Gastrocnemius medialis (tissue), 4 donors: ENCODE measurements at regions not wholly inside any gene's neighbourhood (a gene's known extent, or its start where the extent isn't known, plus 50 kb on each side); places are given as distances from the start of the nearest gene placed in this dataset.

Source experiments
- ATAC-seq, 2 donors: fragments of 150-250 bp; one replicate each; pipeline ENCODE4 v1.9.1; 2016
- DNase-seq, 2 donors: peaks; one replicate each; pipeline ENCODE4 v3.0.0-alpha.2; 2019
- H3K27ac ChIP-seq, 4 donors: fragments of 200-600 bp; sonication (generic); 1 replicate in 1 of 4; 2 replicates in 3 of 4; pipeline ENCODE4 v1.5.1; 2016 to 2018; ENCODE audit warnings: mild to moderate bottlenecking in 2 of 4, moderate library complexity in 1 of 4
- H3K27me3 ChIP-seq, 3 donors: fragments of 200-600 bp; sonication (generic) in 2 of 3; 1 replicate in 1 of 3; 2 replicates in 2 of 3; pipeline versions ENCODE4 v1.5.1 to v1.6.0; 2016 to 2019; ENCODE audit warnings: mild to moderate bottlenecking in 1 of 3, moderate library complexity in 1 of 3
- H3K36me3 ChIP-seq, 2 donors: fragments of 200-600 bp; sonication (generic) in 1 of 2; one replicate each; pipeline ENCODE4 v1.5.1; 2017 to 2018
- H3K4me1 ChIP-seq, 2 donors: fragments of 200-600 bp; sonication (generic) in 1 of 2; one replicate each; pipeline ENCODE4 v1.5.1; 2016 to 2017; ENCODE audit warnings: mild to moderate bottlenecking in 2 of 2
- H3K4me3 ChIP-seq, 4 donors: fragments of 200-600 bp; sonication (generic) in 3 of 4; 1 replicate in 1 of 4; 2 replicates in 3 of 4; pipeline ENCODE4 v1.5.1; 2016 to 2019; ENCODE audit warnings: mild to moderate bottlenecking in 2 of 4
- H3K9me3 ChIP-seq, 3 donors: fragments of 200-600 bp; sonication (generic) in 2 of 3; 1 replicate in 1 of 3; 2 replicates in 2 of 3; pipeline ENCODE4 v1.5.1; 2016 to 2019
- CTCF ChIP-seq, 5 experiments: fragments of 450-650 bp in 3 of 5; fragments of 200-600 bp in 2 of 5; sonication (generic) in 2 of 5; IDR thresholded peaks in 4 of 5; conservative IDR thresholded peaks in 1 of 5; 1 replicate in 4 of 5; 2 replicates in 1 of 5; pipeline ENCODE4 v1.5.1; 2016 to 2019; ENCODE audit warnings: antibody characterized with exemption in 5 of 5, mild to moderate bottlenecking in 3 of 5, moderate library complexity in 3 of 5
- POLR2A ChIP-seq, 2 donors: fragments of 450-650 bp; IDR thresholded peaks; one replicate each; pipeline ENCODE4 v1.6.1; 2017; ENCODE audit warnings: antibody characterized with exemption in 2 of 2, mild to moderate bottlenecking in 2 of 2, moderate library complexity in 2 of 2
- in situ Hi-C, 4 donors: fragments of 200-750 bp; cut with MboI; loops; one replicate each; pipeline versions ENCODE4 v1.15.0 to v1.8.0; 2017; ENCODE audit warnings: low sequenced_read_pairs in 4 of 4
- intact Hi-C: fragments of 100-400 bp; cut with DNase I; formaldehyde crosslinking; loops from one replicate; pipeline ENCODE4 v1.15.1; 2023; ENCODE audit warnings: low total_unique reads

DNA sequence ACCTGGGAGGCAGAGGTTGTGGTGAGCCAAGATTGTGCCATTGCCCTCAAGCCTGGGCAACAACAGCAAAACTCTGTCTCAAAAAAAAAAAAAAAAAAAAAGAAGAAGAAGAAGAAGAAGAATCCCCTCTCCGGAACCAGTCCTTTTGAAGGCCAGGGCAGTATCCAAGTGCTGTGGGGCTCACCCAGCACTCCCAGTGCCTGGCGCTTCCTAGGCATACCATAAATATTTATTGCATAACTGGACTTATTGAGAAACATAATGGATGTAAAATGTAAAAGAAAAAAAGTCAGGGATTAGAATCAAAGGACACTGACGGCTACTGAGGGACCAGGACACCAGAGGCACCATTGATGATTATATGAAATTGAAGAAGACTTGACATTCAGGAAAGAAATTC lies 162.1 kb upstream of the KIT start:
- DNase-seq (no peak), ATAC-seq (no peak)
- intact Hi-C loops (no loop called here), in situ Hi-C loops (no loop called here)
- Histone ChIP-seq H3K4me3 (no peak overlapping the region), H3K27ac (no peak overlapping the region), H3K4me1 (no peaks in the 10 kb centered on the region), H3K9me3 (no peaks in the 10 kb centered on the region), H3K27me3 (no peaks in the 10 kb centered on the region), H3K36me3 (no peaks in the 10 kb centered on the region)
- TF ChIP-seq POLR2A (IDR thresholded peaks at IDR 0.05) (no peak), CTCF (IDR thresholded peaks at IDR 0.05 in 4 of 5, conservative IDR thresholded peaks at IDR 0.05 in 1 of 5) (no peak)

GRCh38 chr4:54496412-54496811 lies 161.3 kb upstream of the KIT start:
- H3K36me3 ChIP-seq, result no peaks in the 10 kb centered on the region
- H3K4me1 ChIP-seq, result no peaks in the 10 kb centered on the region
- in situ Hi-C loops, result no loop called here
- H3K4me3 ChIP-seq, result no peak overlapping the region
- H3K9me3 ChIP-seq, result no peaks in the 10 kb centered on the region
- intact Hi-C loops, result no loop called here
- ATAC-seq (no peak), DNase-seq (no peak)
- TF ChIP-seq CTCF (IDR thresholded peaks at IDR 0.05 in 4 of 5, conservative IDR thresholded peaks at IDR 0.05 in 1 of 5) (no peak), POLR2A (IDR thresholded peaks at IDR 0.05) (no peak)
- no peaks in the 10 kb centered on the region for H3K27me3 ChIP-seq
- H3K27ac ChIP-seq, result no peak overlapping the region

DNA sequence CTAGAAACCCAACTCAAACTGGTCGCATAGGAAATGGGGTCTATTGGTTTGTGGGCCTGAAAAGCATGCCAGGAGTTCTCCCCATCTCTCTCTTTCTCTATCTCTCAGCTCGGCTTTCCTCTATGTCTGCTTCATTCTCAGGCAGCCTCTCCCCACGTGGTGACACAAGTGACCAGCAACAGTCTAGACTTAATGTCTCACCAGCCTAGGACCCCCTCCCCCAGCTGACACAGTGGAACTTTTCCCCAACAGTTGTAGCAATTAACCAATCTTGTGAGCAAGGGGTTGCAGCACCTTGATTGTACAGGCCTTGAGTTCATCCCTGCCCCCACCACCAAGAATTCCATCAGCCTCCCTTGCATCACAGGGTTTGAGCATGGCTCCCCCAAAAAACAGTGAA lies 159.8 kb upstream of the KIT start:
- Histone ChIP-seq H3K4me3 (no peak overlapping the region), H3K9me3 (no peaks in the 10 kb centered on the region), H3K27me3 (no peaks in the 10 kb centered on the region), H3K36me3 (no peaks in the 10 kb centered on the region), H3K4me1 (no peaks in the 10 kb centered on the region), H3K27ac (no peak overlapping the region)
- DNase-seq, result no peak
- no peak for ATAC-seq
- intact Hi-C loops (no loop called here), in situ Hi-C loops (no loop called here)
- TF ChIP-seq CTCF (IDR thresholded peaks at IDR 0.05 in 4 of 5, conservative IDR thresholded peaks at IDR 0.05 in 1 of 5) (no peak), POLR2A (IDR thresholded peaks at IDR 0.05) (no peak)

DNA sequence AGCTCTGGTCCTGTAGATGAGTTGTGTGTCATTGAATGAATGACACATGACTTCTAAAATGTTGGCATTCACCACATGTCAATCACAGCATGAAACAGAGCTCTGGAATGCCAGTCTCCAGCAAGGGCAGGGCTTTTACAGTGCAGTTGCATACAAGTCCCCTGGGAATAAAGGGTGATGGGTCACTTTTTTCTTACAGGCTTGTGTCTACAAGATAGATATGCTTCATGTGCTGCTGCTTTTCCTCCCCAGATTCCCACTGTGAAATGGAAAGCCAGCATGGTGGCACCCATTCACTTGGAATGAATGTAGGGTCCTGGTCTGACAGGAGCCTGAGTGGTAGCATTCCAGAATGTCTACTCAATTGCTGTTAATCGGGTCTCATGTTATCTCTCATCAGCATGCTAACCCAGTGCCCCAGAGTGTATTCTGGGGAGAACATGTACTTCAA lies 159.1 kb upstream of the KIT start:
- Histone ChIP-seq H3K27ac (no peak overlapping the region), H3K27me3 (no peaks in the 10 kb centered on the region), H3K9me3 (no peaks in the 10 kb centered on the region), H3K4me3 (no peak overlapping the region), H3K36me3 (no peaks in the 10 kb centered on the region), H3K4me1 (no peaks in the 10 kb centered on the region)
- intact Hi-C loops, result no loop called here
- ATAC-seq (no peak), DNase-seq (no peak)
- TF ChIP-seq CTCF (IDR thresholded peaks at IDR 0.05 in 4 of 5, conservative IDR thresholded peaks at IDR 0.05 in 1 of 5) (no peak), POLR2A (IDR thresholded peaks at IDR 0.05) (no peak)
- in situ Hi-C loops, result no loop called here

- no peak overlapping the region for H3K4me3 ChIP-seq
- H3K4me1 ChIP-seq, result no peaks in the 10 kb centered on the region
- in situ Hi-C loops, result no loop called here
- no peaks in the 10 kb centered on the region for H3K9me3 ChIP-seq
- TF ChIP-seq CTCF (IDR thresholded peaks at IDR 0.05 in 4 of 5, conservative IDR thresholded peaks at IDR 0.05 in 1 of 5) (no peak), POLR2A (IDR thresholded peaks at IDR 0.05) (no peak)
- intact Hi-C loops, result no loop called here
- no peak overlapping the region for H3K27ac ChIP-seq
- no peaks in the 10 kb centered on the region for H3K36me3 ChIP-seq
- ATAC-seq (no peak), DNase-seq (no peak)
- no peaks in the 10 kb centered on the region for H3K27me3 ChIP-seq
Measured at GRCh38 chr4:54499308-54500074, 158.3 kb upstream of the KIT start.
